ENCODE measurements at regions not wholly inside any gene's neighbourhood (a gene's known extent, or its start where the extent isn't known, plus 50 kb on each side); places are given as distances from the start of the nearest gene placed in this dataset.
"Not testable (repeated sequence)": the region's sequence is repeated elsewhere in the genome, so short reads cannot be mapped to it uniquely, and the experiment has no call there.

DNA sequence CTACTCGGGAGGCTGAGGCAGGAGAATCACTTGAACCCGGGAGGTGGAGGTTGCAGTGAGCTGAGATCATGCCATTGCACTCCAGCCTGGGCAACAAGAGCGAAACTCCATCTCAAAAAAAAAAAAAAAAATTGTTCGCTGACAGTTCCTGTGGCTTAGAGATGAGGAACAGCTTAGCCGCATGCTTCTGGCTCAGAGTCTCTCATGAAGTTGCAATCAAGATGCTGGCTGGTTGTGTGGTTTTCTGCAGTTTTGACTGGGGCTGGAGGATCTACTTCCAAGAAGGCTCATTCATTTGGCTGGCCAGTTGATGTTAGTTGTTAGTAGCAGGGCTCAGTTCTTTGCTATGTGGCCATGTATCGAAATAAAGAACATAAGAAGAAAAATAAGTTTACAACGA is 69.9 kb upstream of the TBC1D5 start:
- TF ChIP-seq, protein P1, sequence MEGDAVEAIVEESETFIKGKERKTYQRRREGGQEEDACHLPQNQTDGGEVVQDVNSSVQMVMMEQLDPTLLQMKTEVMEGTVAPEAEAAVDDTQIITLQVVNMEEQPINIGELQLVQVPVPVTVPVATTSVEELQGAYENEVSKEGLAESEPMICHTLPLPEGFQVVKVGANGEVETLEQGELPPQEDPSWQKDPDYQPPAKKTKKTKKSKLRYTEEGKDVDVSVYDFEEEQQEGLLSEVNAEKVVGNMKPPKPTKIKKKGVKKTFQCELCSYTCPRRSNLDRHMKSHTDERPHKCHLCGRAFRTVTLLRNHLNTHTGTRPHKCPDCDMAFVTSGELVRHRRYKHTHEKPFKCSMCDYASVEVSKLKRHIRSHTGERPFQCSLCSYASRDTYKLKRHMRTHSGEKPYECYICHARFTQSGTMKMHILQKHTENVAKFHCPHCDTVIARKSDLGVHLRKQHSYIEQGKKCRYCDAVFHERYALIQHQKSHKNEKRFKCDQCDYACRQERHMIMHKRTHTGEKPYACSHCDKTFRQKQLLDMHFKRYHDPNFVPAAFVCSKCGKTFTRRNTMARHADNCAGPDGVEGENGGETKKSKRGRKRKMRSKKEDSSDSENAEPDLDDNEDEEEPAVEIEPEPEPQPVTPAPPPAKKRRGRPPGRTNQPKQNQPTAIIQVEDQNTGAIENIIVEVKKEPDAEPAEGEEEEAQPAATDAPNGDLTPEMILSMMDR (IDR thresholded peaks at IDR 0.05): not testable (repeated sequence)
- TF ChIP-seq EP300 (IDR thresholded peaks at IDR 0.05; ENCODE audit: low read depth): not testable (repeated sequence)
